SK-N-SH (cell line): ENCODE measurements at regions not wholly inside any gene's neighbourhood (a gene's known extent, or its start where the extent isn't known, plus 50 kb on each side); places are given as distances from the start of the nearest gene placed in this dataset.

Source experiments
- EP300 ChIP-seq, 2 experiments: IDR thresholded peaks; 2 replicates each; pipeline versions ENCODE4 v1.4.0 to v1.6.1; 2012; ENCODE audit warnings: borderline replicate concordance in 1 of 2, low read depth in 1 of 2, low read length in 1 of 2
- NRF1 ChIP-seq: IDR thresholded peaks from 2 replicates; pipeline ENCODE4 v1.6.1; 2012; ENCODE audit warnings: low read depth, mild to moderate bottlenecking, low read length
- POLR2AphosphoS5 ChIP-seq: IDR thresholded peaks from 2 replicates; pipeline ENCODE4 v1.6.1; 2012; ENCODE audit warnings: low read depth, low read length
- RAD21 ChIP-seq: IDR thresholded peaks from 2 replicates; pipeline ENCODE4 v1.6.1; 2012; ENCODE audit warnings: mild to moderate bottlenecking, low read length
- RCOR1 ChIP-seq: fragments of 150-350 bp; IDR thresholded peaks from 2 replicates; pipeline ENCODE4 v1.6.1; 2017; ENCODE audit warnings: antibody characterized with exemption, low read length
- RXRA ChIP-seq: IDR thresholded peaks from 2 replicates; pipeline ENCODE4 v1.4.0; 2012; ENCODE audit warnings: low read depth, mild to moderate bottlenecking, borderline replicate concordance
- YY1 ChIP-seq: IDR thresholded peaks from 2 replicates; pipeline ENCODE4 v1.4.0; 2012; ENCODE audit warnings: low read depth, mild to moderate bottlenecking
- TF ChIP-seq, protein P1 (sequence below): fragments of 200-600 bp; sonication (generic); IDR thresholded peaks from 2 replicates; pipeline ENCODE4 v1.6.1; 2017; ENCODE audit warnings: antibody characterized with exemption, mild to moderate bottlenecking, moderate library complexity
- TF ChIP-seq, protein P2 (sequence below): fragments of 150-350 bp; IDR thresholded peaks from 2 replicates; pipeline ENCODE4 v1.6.1; 2017; ENCODE audit warnings: antibody characterized with exemption, low read length, low read depth, borderline replicate concordance
- TF ChIP-seq, protein P3 (sequence below): IDR thresholded peaks from 2 replicates; pipeline ENCODE4 v1.4.0; 2012; ENCODE audit warnings: low read depth, borderline replicate concordance
- TF ChIP-seq, protein P4 (sequence below): IDR thresholded peaks from 2 replicates; pipeline ENCODE4 v1.4.0; 2012; ENCODE audit warnings: low read depth

DNA sequence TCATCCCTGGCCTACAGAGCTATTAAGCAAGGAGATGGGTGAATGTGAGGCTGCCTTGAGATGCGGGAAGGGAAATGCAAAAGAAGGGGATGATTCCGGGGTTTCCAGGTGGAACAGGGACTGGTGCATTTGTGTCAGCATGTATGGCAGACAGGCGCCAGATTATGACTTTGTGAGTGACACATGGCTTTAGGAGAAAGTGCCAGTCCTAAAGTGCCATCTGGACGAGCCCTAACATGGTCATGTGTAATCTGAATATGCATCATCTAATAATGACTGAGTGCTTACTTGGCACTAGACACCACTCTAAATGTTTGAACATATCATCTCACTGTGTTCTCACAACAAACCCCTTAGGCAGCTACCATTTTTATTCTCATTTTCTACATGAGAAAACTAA lies 195.0 kb upstream of the TSHZ2 start:
- TF ChIP-seq EP300 (IDR thresholded peaks at IDR 0.05; ENCODE audit: borderline replicate concordance in 1 of 2, low read depth in 1 of 2, low read length in 1 of 2): no peak
- TF ChIP-seq, protein P1, sequence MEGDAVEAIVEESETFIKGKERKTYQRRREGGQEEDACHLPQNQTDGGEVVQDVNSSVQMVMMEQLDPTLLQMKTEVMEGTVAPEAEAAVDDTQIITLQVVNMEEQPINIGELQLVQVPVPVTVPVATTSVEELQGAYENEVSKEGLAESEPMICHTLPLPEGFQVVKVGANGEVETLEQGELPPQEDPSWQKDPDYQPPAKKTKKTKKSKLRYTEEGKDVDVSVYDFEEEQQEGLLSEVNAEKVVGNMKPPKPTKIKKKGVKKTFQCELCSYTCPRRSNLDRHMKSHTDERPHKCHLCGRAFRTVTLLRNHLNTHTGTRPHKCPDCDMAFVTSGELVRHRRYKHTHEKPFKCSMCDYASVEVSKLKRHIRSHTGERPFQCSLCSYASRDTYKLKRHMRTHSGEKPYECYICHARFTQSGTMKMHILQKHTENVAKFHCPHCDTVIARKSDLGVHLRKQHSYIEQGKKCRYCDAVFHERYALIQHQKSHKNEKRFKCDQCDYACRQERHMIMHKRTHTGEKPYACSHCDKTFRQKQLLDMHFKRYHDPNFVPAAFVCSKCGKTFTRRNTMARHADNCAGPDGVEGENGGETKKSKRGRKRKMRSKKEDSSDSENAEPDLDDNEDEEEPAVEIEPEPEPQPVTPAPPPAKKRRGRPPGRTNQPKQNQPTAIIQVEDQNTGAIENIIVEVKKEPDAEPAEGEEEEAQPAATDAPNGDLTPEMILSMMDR: no peak
- no peak for TF ChIP-seq YY1
- TF ChIP-seq, protein P2, sequence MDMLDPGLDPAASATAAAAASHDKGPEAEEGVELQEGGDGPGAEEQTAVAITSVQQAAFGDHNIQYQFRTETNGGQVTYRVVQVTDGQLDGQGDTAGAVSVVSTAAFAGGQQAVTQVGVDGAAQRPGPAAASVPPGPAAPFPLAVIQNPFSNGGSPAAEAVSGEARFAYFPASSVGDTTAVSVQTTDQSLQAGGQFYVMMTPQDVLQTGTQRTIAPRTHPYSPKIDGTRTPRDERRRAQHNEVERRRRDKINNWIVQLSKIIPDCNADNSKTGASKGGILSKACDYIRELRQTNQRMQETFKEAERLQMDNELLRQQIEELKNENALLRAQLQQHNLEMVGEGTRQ: no peak
- TF ChIP-seq RAD21: no peak
- TF ChIP-seq, protein P3, sequence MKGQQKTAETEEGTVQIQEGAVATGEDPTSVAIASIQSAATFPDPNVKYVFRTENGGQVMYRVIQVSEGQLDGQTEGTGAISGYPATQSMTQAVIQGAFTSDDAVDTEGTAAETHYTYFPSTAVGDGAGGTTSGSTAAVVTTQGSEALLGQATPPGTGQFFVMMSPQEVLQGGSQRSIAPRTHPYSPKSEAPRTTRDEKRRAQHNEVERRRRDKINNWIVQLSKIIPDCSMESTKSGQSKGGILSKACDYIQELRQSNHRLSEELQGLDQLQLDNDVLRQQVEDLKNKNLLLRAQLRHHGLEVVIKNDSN: no peak
- TF ChIP-seq RXRA: no peak
- TF ChIP-seq RCOR1: no peak
- TF ChIP-seq NRF1: no peak
- TF ChIP-seq POLR2AphosphoS5: no peak
- TF ChIP-seq, protein P4, sequence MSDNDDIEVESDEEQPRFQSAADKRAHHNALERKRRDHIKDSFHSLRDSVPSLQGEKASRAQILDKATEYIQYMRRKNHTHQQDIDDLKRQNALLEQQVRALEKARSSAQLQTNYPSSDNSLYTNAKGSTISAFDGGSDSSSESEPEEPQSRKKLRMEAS: no peak
